Endothelial cell of umbilical vein (primary cell): ENCODE measurements at regions not wholly inside any gene's neighbourhood (a gene's known extent, or its start where the extent isn't known, plus 50 kb on each side); places are given as distances from the start of the nearest gene placed in this dataset.

ENCODE experiments used
- CTCF ChIP-seq, 2 donors: IDR thresholded peaks; 1 replicate in 1 of 2; 2 replicates in 1 of 2; pipeline ENCODE4 v1.5.1; 2011; ENCODE audit warnings: low read length in 2 of 2, mild to moderate bottlenecking in 2 of 2, moderate library complexity in 2 of 2, control low read depth in 1 of 2, inconsistent platforms in 1 of 2, low read depth in 1 of 2; ENCODE audit not compliant: insufficient read depth in 1 of 2; ENCODE audit errors: extremely low read depth in 1 of 2
- EZH2 ChIP-seq: IDR thresholded peaks from 2 replicates; pipeline ENCODE4 v1.6.1; 2012; ENCODE audit warnings: borderline replicate concordance, low read depth, mild to moderate bottlenecking, moderate library complexity, low read length, inconsistent platforms; ENCODE audit not compliant: severe bottlenecking
- GATA2 ChIP-seq: IDR thresholded peaks from 2 replicates; pipeline ENCODE4 v1.7.0; 2011; ENCODE audit warnings: low read depth, mild to moderate bottlenecking, moderate library complexity, mixed read lengths, low read length; ENCODE audit not compliant: insufficient read length, insufficient read depth
- JUN ChIP-seq: IDR thresholded peaks from 2 replicates; pipeline ENCODE4 v1.6.1; 2011; ENCODE audit warnings: borderline replicate concordance, low read depth; ENCODE audit not compliant: insufficient read length, insufficient read depth
- MAX ChIP-seq: IDR thresholded peaks from 2 replicates; pipeline ENCODE4 v1.6.1; 2011; ENCODE audit not compliant: insufficient read depth, insufficient read length
- MYC ChIP-seq: IDR thresholded peaks from one replicate; pipeline ENCODE4 v1.6.1; 2011; ENCODE audit warnings: mild to moderate bottlenecking, low read depth, low read length
- POLR2A ChIP-seq: IDR thresholded peaks from 2 replicates; pipeline ENCODE4 v1.6.1; 2012; ENCODE audit warnings: low read depth, mild to moderate bottlenecking, control low read depth, low read length
- POLR2AphosphoS5 ChIP-seq: IDR thresholded peaks from 2 replicates; pipeline ENCODE4 v1.6.1; 2012; ENCODE audit warnings: low read depth, mild to moderate bottlenecking, control low read depth, low read length, moderate library complexity; ENCODE audit not compliant: insufficient read depth

GRCh38 chr20:55053389-55053788, 578.0 kb downstream of the DOK5 start:
- TF ChIP-seq CTCF (IDR thresholded peaks at IDR 0.05; ENCODE audit: extremely low read depth in 1 of 2, insufficient read depth in 1 of 2, low read depth in 1 of 2, low read length in 2 of 2), result no peak
- no peak for TF ChIP-seq POLR2AphosphoS5
- TF ChIP-seq MYC, result no peak
- no peak for TF ChIP-seq POLR2A
- TF ChIP-seq JUN, result no peak
- no peak for TF ChIP-seq EZH2
- no peak for TF ChIP-seq MAX
- TF ChIP-seq GATA2, result no peak
